HFFc6 (cell line): ENCODE measurements at regions not wholly inside any gene's neighbourhood (a gene's known extent, or its start where the extent isn't known, plus 50 kb on each side); places are given as distances from the start of the nearest gene placed in this dataset.

ENCODE experiments used
- DNase-seq: peaks from one replicate; pipeline ENCODE4 v3.0.0-alpha.2; 2018
- H3K27ac Mint-ChIP-seq: 2 replicates; pipeline ENCODE4 v1.8.0; 2020; ENCODE audit warnings: mild to moderate bottlenecking, mixed read lengths
- H3K27me3 Mint-ChIP-seq: 2 replicates; pipeline ENCODE4 v1.8.0; 2021; ENCODE audit warnings: mild to moderate bottlenecking, moderate library complexity, mixed read lengths; ENCODE audit not compliant: insufficient read depth
- H3K36me3 Mint-ChIP-seq: 2 replicates; pipeline ENCODE4 v1.8.0; 2021; ENCODE audit warnings: low read depth, mixed read lengths
- H3K4me1 Mint-ChIP-seq: 2 replicates; pipeline ENCODE4 v1.8.0; 2020; ENCODE audit warnings: low read depth, mixed read lengths
- H3K4me3 Mint-ChIP-seq: 2 replicates; pipeline ENCODE4 v1.8.0; 2020; ENCODE audit warnings: mild to moderate bottlenecking, moderate library complexity, mixed read lengths
- H3K9me3 Mint-ChIP-seq: 2 replicates; pipeline ENCODE4 v1.8.0; 2020; ENCODE audit warnings: mild to moderate bottlenecking, mixed read lengths
- TF ChIP-seq, protein P1 (sequence below): fragments of 200-600 bp; sonication (generic); IDR thresholded peaks from 2 replicates; pipeline ENCODE4 v1.5.0; 2021; ENCODE audit warnings: antibody characterized with exemption, mild to moderate bottlenecking

DNA sequence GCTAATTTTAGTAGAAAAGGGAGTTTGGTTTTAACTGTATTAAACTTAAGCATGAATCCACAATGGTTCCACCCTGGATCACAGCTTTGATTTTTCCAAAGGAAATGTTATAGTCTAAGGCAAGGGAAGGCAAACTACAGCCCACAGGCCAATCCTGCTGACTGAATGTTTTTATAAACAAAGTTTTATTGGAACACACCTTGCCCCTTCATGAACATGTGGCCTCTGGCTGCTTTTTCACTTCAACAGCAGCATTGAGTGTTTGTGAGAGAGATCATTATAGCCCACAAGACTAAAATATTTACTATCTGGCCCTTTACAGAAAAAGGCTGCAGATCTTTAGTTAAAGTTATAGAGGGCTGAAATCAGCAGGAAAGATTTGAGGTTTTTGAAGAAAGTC is 198.7 kb downstream of the IRS2 start:
- Mint-ChIP-seq H3K4me1 (0 out of 2 replicates have a peak, but pooled peaks cover 7% of the 10 kb centered on the region), H3K27me3 (peaks cover 22% of the 10 kb centered on the region), H3K27ac (no peak overlapping the region), H3K36me3 (no peaks in the 10 kb centered on the region), H3K4me3 (no peak overlapping the region), H3K9me3 (no peaks in the 10 kb centered on the region)
- no peak for DNase-seq
- TF ChIP-seq, protein P1, sequence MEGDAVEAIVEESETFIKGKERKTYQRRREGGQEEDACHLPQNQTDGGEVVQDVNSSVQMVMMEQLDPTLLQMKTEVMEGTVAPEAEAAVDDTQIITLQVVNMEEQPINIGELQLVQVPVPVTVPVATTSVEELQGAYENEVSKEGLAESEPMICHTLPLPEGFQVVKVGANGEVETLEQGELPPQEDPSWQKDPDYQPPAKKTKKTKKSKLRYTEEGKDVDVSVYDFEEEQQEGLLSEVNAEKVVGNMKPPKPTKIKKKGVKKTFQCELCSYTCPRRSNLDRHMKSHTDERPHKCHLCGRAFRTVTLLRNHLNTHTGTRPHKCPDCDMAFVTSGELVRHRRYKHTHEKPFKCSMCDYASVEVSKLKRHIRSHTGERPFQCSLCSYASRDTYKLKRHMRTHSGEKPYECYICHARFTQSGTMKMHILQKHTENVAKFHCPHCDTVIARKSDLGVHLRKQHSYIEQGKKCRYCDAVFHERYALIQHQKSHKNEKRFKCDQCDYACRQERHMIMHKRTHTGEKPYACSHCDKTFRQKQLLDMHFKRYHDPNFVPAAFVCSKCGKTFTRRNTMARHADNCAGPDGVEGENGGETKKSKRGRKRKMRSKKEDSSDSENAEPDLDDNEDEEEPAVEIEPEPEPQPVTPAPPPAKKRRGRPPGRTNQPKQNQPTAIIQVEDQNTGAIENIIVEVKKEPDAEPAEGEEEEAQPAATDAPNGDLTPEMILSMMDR = no peak

DNA sequence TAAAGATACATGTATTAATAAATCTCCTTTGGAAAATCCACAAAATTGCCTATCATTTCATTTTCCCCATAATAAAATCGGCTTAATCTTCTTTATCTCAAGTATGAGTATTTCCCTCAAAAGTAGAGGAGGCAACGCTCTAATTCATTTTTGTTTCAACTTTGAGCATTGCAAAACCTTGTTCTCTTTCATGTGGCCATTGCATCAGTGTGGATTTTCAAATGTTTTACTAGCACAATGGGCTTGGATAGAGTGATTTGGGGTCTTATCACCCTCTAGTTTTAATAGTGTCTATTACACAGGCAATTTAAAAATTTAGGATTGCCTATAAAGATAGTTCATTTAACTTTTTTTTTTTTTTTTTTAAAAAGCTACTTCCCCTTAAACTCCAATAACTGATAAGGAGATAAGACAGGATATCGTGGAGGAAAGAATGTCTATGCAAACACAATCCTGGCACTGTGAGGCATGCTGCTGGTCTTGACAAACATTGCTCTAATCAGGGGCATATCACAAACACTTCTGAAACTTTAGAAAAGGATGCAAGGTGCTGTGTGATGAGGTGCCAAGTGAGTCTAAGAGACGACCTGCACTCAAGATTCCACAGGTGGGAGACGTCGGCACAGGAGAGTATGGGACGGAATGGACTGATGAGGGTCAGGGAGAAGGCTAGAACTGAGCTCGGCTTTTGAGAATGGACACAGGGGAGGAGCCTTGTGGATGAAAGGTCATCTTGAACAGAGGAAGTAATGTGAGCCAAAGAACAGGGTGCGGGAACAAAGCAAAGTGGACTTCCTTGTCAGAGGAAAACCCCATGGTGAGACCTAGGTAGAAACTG is 199.7 kb downstream of the IRS2 start:
- TF ChIP-seq, protein P1 = no peak
- no peaks in the 10 kb centered on the region for H3K36me3 Mint-ChIP-seq
- H3K4me3 Mint-ChIP-seq = no peak overlapping the region
- H3K27me3 Mint-ChIP-seq = peaks cover 22% of the 10 kb centered on the region
- DNase-seq = no peak
- H3K4me1 Mint-ChIP-seq = 0 out of 2 replicates have a peak, but pooled peaks cover 7% of the 10 kb centered on the region
- no peaks in the 10 kb centered on the region for H3K9me3 Mint-ChIP-seq
- H3K27ac Mint-ChIP-seq = no peak overlapping the region

DNA sequence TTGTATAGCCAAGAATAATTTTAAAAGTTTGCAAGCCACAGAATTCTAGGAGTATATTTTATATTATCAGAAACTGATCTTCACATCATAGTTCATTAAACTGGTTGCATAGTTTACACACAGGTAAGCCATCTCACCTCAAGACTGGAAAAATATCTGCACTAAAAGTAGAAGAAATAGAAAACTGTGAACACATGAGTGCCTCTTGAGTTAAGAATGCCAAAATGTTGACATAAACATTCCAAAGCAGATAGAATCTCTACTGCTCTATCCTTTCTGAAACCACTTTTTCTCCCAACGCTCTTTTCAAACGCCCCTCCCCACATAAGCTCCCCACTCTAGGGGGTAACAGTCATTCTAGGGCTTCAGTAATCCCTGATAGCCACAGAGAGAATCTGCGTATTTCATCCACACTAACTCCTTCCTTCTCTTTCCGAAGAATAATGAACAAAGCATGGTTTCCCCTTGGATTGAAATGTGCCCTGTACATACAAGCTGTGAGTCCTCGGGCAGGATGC is 201.5 kb downstream of the IRS2 start:
- Mint-ChIP-seq H3K4me1 (0 out of 2 replicates have a peak, but pooled peaks cover 7% of the 10 kb centered on the region), H3K9me3 (no peaks in the 10 kb centered on the region), H3K27me3 (peaks cover 16% of the 10 kb centered on the region), H3K4me3 (no peak overlapping the region), H3K36me3 (no peaks in the 10 kb centered on the region), H3K27ac (no peak overlapping the region)
- no peak for DNase-seq
- TF ChIP-seq, protein P1 = no peak

DNA sequence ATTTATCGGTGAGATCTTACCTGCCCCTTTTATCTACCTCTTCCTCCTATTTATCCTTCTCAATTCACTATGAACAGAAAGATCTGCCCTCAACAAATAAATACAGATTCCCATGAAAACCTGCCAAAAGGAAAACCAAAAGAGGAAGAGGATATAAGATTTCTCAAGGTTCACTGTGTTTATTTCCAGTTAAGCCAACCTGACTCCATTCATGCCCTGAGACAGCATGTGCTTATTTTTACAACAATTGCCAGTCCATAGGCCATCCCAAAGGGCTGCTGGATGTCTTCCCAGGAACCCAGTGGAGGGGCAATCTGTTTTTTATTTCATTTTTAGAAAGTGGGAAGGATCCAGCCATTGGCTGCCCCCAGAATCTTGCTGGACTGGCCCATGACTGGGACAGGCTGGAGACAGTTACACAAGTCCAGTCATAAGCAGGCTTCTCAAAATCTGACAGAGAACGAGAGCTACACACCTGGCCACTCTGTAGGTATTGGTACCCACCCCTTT is 209.1 kb downstream of the IRS2 start:
- no peaks in the 10 kb centered on the region for H3K9me3 Mint-ChIP-seq
- no peak overlapping the region for H3K27ac Mint-ChIP-seq
- H3K36me3 Mint-ChIP-seq = no peaks in the 10 kb centered on the region
- H3K4me1 Mint-ChIP-seq = no peaks in the 10 kb centered on the region
- peaks cover 4% of the 10 kb centered on the region; the same call in 1 of the 2 replicates for H3K27me3 Mint-ChIP-seq
- H3K4me3 Mint-ChIP-seq = no peak overlapping the region
- DNase-seq = no peak
- TF ChIP-seq, protein P1 = no peak

DNA sequence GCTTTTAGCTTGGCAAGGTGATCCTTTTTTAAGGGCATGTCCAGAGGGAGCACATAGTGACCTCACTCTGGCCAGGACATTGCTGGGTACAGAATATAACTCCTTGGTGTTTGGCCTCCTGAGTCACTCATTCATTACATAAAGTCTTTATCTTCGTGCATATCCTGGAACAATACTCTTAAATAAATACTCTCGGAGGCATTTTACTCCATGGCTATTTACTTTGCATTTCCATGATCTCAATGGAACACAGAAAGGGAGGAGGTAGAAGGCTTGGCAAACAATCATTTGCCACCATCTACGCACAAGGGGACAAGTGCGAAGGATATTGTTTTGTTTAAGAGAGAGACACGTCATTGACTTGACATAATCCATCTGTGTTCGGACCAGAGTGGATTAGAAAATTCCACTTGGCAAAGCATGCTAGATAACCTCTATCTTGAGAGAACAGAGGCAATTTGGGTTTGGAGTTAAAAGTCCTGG is 210.0 kb downstream of the IRS2 start:
- peaks cover 4% of the 10 kb centered on the region; the same call in 1 of the 2 replicates for H3K27me3 Mint-ChIP-seq
- no peaks in the 10 kb centered on the region for H3K36me3 Mint-ChIP-seq
- no peak for DNase-seq
- no peaks in the 10 kb centered on the region for H3K4me1 Mint-ChIP-seq
- no peaks in the 10 kb centered on the region for H3K9me3 Mint-ChIP-seq
- no peak overlapping the region for H3K4me3 Mint-ChIP-seq
- no peak overlapping the region for H3K27ac Mint-ChIP-seq
- TF ChIP-seq, protein P1 = no peak
